DOHH2 (cell line): ENCODE measurements at regions not wholly inside any gene's neighbourhood (a gene's known extent, or its start where the extent isn't known, plus 50 kb on each side); places are given as distances from the start of the nearest gene placed in this dataset.

ENCODE experiments used
- H3F3A ChIP-seq: fragments of 200-600 bp; sonication (generic), shearing (Covaris generic); 2 replicates; pipeline ENCODE4 v1.6.0; 2016; ENCODE audit warnings: antibody characterized with exemption, mild to moderate bottlenecking; ENCODE audit not compliant: control insufficient read depth, insufficient read depth
- H3K27ac ChIP-seq: fragments of 200-600 bp; sonication (generic); 2 replicates; pipeline ENCODE4 v1.5.1; 2014; ENCODE audit warnings: low read depth, mild to moderate bottlenecking, low read length, moderate library complexity
- H3K27me3 ChIP-seq: fragments of 200-600 bp; sonication (generic); 2 replicates; pipeline ENCODE4 v1.6.1; 2014; ENCODE audit warnings: mild to moderate bottlenecking, low read length, mixed read lengths; ENCODE audit not compliant: control insufficient read depth
- H3K36me3 ChIP-seq: fragments of 200-600 bp; sonication (generic); 2 replicates; pipeline ENCODE4 v1.6.1; 2014; ENCODE audit warnings: mild to moderate bottlenecking, low read length, moderate library complexity, mixed read lengths; ENCODE audit not compliant: control insufficient read depth
- H3K4me1 ChIP-seq: fragments of 200-600 bp; sonication (generic); 2 replicates; pipeline ENCODE4 v1.6.1; 2014; ENCODE audit warnings: mild to moderate bottlenecking, low read length, mixed read lengths; ENCODE audit not compliant: control insufficient read depth
- H3K4me2 ChIP-seq: fragments of 200-600 bp; sonication (generic); 2 replicates; pipeline ENCODE4 v1.6.0; 2014; ENCODE audit warnings: mild to moderate bottlenecking, low read length, moderate library complexity
- H3K4me3 ChIP-seq: fragments of 200-600 bp; sonication (generic); 2 replicates; pipeline ENCODE4 v1.5.1; 2014; ENCODE audit warnings: mild to moderate bottlenecking, low read length, mixed read lengths
- H3K79me2 ChIP-seq: fragments of 200-600 bp; sonication (generic); 2 replicates; pipeline ENCODE4 v1.6.1; 2014; ENCODE audit warnings: mild to moderate bottlenecking, low read length, mixed read lengths; ENCODE audit not compliant: control insufficient read depth
- H3K9me2 ChIP-seq: fragments of 200-600 bp; sonication (generic); replicated peaks from 2 replicates; pipeline ENCODE4 v1.6.1; 2014; ENCODE audit warnings: mild to moderate bottlenecking, low read length, mixed read lengths; ENCODE audit not compliant: control insufficient read depth
- H3K9me3 ChIP-seq: fragments of 200-600 bp; sonication (generic); 2 replicates; pipeline ENCODE4 v1.6.1; 2014; ENCODE audit warnings: antibody characterized with exemption, low read length, mixed read lengths; ENCODE audit not compliant: control insufficient read depth, insufficient read depth
- H4K20me1 ChIP-seq: fragments of 200-600 bp; sonication (generic); 2 replicates; pipeline ENCODE4 v1.6.0; 2014; ENCODE audit warnings: low read depth, mild to moderate bottlenecking, antibody characterized with exemption, low read length, moderate library complexity; ENCODE audit not compliant: control insufficient read depth, insufficient read depth
- CTCF ChIP-seq: fragments of 200-600 bp; sonication (generic); IDR thresholded peaks from one replicate; pipeline ENCODE4 v1.5.1; 2014; ENCODE audit warnings: antibody characterized with exemption, mild to moderate bottlenecking, low read depth, low read length; ENCODE audit not compliant: poor library complexity, severe bottlenecking
- EZH2phosphoT487 ChIP-seq: fragments of 200-600 bp; sonication (generic); IDR thresholded peaks from 2 replicates; pipeline ENCODE4 v1.6.1; 2017; ENCODE audit warnings: borderline replicate concordance, mild to moderate bottlenecking, antibody characterized with exemption, low read length, moderate library complexity, mixed read lengths

- H3K27ac ChIP-seq: no peak overlapping the region
- no peaks in the 10 kb centered on the region for H3K9me3 ChIP-seq
- H3F3A ChIP-seq: no peaks in the 10 kb centered on the region
- H3K9me2 ChIP-seq: no peaks in the 10 kb centered on the region
- H3K4me2 ChIP-seq: no peak overlapping the region
- H3K4me1 ChIP-seq: no peaks in the 10 kb centered on the region
- TF ChIP-seq EZH2phosphoT487 (no peak), CTCF (no peak)
- no peaks in the 10 kb centered on the region for H3K36me3 ChIP-seq
- H4K20me1 ChIP-seq: no peaks in the 10 kb centered on the region
- H3K4me3 ChIP-seq: no peak overlapping the region
- H3K27me3 ChIP-seq: no peaks in the 10 kb centered on the region
- no peaks in the 10 kb centered on the region for H3K79me2 ChIP-seq
These were observed 111.0 kb downstream of the KCTD12 start for GRCh38 chr13:76775088-76775740.

GRCh38 chr13:76773448-76774094 is 112.6 kb downstream of the KCTD12 start:
- Histone ChIP-seq H4K20me1 (no peaks in the 10 kb centered on the region), H3K4me3 (no peak overlapping the region), H3K4me1 (no peaks in the 10 kb centered on the region), H3K9me2 (no peaks in the 10 kb centered on the region), H3K4me2 (no peak overlapping the region), H3K9me3 (no peaks in the 10 kb centered on the region), H3K79me2 (no peaks in the 10 kb centered on the region), H3K27me3 (no peaks in the 10 kb centered on the region; the same call in 1 of the 2 replicates), H3K27ac (no peak overlapping the region), H3K36me3 (no peaks in the 10 kb centered on the region), H3F3A (no peaks in the 10 kb centered on the region)
- TF ChIP-seq EZH2phosphoT487: no peak
- no peak for TF ChIP-seq CTCF

GRCh38 chr13:76772241-76772640 is 114.0 kb downstream of the KCTD12 start:
- H3K4me3 ChIP-seq: no peak overlapping the region
- H3K9me3 ChIP-seq: no peaks in the 10 kb centered on the region
- H3K4me2 ChIP-seq: no peak overlapping the region
- H3K27me3 ChIP-seq: no peaks in the 10 kb centered on the region; the same call in 1 of the 2 replicates
- H3K9me2 ChIP-seq: no peaks in the 10 kb centered on the region
- H4K20me1 ChIP-seq: no peaks in the 10 kb centered on the region
- TF ChIP-seq EZH2phosphoT487 (no peak), CTCF (no peak)
- H3K27ac ChIP-seq: no peak overlapping the region
- no peaks in the 10 kb centered on the region for H3K79me2 ChIP-seq
- H3K36me3 ChIP-seq: no peaks in the 10 kb centered on the region
- no peaks in the 10 kb centered on the region for H3F3A ChIP-seq
- no peaks in the 10 kb centered on the region for H3K4me1 ChIP-seq
